HG02981 (cell line): ENCODE measurements at regions not wholly inside any gene's neighbourhood (a gene's known extent, or its start where the extent isn't known, plus 50 kb on each side); places are given as distances from the start of the nearest gene placed in this dataset.

ENCODE experiments used
- ATAC-seq: cut with Tn5 transposase; IDR thresholded peaks from one replicate; pipeline ENCODE4 v1.9.1; 2021; ENCODE audit warnings: mild to moderate bottlenecking, moderate library complexity; ENCODE audit not compliant: unreplicated experiment

DNA sequence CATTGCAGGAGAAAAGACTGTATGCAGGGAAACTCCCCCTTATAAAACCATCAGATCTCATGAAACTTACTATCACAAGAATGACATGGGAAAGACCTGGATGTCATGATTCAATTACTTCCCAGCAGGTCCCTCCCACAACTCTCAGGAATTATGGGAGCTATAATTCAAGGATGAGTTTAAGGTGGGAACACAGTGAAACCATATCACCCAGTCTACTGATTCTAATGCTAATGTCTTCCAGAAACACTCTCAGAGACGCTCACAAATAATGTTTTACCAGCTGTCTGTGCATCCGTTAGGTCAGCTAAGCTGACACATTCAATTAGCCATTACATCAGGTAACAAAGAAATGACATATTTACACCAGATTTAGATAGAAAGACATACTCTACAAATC lies 637.9 kb downstream of the NLGN4Y start:
- ATAC-seq = no peak

DNA sequence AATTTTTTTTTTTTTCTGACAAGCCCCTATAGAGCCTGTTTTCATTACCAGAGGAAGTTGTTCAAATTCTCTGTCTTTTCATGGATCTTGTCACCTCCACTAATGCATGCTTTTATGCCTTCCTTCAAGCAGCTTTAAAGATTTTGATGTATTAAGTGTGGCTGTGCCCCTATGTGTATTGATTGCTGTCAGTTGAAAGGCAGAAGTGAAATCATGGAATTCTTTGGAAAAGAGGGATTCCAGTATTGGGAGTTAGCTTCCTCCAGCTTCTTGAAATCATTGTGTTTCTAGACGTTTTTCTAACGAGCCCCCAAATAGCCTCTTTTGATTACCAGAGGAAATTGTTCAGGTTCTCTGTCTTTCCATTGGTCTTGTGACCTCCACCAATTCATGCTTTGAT lies 655.6 kb downstream of the NLGN4Y start:
- no peak for ATAC-seq

DNA sequence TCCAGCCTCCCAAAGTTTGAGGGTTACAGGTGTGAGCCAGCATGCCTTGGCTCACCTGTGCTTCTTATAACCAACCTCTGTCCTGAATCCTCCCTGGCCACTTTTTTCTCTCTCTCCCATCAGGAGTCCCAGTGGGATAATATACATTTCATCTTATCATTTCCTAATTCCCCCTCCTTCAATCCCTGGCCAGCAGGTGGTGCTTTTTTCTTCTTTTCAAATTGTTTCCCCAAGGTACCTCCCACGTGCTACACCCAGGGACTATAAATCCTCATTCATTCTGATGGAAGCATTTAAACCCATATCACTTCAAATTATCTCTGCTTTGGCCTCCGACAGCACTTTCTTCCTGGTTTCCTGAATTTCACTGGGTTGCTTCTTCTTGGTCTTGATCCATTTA lies 704.7 kb downstream of the NLGN4Y start:
- ATAC-seq = no peak

DNA sequence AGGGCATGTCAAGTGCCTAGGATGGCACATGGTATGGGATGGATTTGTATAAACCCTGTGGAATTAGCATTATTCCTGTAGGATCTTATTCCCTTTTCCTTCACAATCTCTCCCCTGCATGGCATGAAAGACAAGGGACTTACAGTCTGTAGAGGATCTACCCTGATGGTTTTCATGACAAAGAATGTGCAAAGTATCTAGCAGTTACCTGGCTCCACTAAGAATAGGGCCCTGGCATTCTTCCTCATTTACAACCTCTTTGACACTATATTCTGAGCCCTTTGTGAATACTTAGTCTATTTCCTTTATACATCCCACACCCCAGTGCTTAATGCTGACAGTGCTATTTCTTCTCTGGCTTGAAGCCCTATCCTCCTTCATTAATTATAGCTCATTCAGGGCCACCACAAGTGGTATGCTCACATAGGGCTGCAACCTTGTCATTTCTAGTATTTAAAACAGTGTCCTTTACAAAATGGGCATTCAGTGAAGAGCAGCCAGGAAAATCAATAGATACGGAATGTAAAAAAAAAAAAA lies 715.3 kb downstream of the NLGN4Y start:
- no peak for ATAC-seq

DNA sequence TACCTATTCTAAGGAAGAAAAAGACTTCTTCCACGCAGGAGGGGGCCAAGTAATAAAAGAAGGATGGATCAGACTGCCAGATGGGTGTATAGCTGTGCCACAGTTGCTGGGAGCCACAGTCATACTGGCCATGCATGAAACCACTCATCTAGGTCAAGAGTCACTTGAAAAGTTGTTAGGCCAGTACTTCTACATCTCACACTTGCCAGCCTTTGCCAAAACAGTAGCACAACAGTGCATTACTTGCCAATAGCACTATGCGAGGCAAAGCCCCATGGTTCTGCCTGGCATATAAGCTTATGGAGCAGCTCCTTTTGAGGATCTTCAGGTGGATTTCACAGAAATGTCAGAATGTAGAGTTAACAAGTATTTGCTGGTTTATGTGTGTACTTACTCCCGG lies 735.0 kb downstream of the NLGN4Y start:
- no peak for ATAC-seq

DNA sequence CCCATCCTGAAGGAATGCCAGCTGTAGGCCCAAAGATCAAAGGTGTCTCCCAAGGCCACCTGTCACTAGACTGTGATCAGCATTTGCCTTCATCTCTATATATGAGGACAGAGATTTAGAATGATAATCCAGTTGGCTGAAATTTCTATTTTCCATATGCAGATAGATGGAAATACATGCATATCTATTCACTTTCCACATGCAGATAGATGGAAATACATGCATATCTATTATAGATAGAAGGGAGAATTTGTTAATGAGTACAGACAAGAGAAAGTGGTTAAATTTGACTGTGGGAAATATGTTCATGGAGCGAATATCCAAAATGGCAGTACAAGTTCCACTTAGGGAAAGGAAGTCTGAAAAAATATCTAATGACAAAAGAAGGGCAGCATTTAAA lies 762.2 kb downstream of the NLGN4Y start:
- ATAC-seq = no peak

DNA sequence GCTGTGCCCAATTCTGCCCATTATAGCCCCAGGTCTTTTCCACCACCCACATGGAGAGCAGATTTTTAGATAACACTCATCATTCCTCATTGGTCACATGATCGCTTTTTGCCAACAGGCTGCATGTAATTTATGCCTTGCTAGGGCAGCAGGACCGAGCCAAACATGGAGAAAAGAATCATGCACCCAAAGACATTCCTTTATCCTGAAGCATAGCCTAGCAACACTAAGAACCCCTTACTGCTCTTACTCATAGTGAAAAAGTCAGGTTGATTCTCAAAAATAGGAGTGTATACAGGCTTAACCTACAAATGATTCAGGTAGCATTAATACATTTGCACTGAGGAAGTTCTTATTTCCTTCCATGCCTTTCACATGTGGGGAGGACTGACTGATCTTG lies 765.5 kb downstream of the NLGN4Y start:
- ATAC-seq = no peak

DNA sequence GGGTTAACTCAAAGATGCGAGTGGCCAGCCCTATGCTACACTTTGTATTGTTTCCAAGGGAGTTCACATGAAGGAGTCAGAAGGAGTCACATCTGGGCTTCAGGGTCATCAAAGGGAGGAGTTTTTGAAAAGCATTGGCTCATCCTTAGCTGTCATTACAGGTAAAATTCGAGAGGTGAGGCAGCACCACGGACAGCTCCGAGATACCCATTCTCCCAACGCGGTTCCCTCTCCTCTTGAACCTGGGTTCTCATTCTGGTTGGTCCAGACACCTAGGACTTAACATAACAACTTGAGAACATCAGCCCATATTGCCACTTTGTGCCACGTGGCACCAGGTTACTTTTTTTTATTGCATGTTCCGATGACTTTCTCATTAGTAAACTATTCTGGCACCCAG lies 768.6 kb downstream of the NLGN4Y start:
- ATAC-seq = no peak

DNA sequence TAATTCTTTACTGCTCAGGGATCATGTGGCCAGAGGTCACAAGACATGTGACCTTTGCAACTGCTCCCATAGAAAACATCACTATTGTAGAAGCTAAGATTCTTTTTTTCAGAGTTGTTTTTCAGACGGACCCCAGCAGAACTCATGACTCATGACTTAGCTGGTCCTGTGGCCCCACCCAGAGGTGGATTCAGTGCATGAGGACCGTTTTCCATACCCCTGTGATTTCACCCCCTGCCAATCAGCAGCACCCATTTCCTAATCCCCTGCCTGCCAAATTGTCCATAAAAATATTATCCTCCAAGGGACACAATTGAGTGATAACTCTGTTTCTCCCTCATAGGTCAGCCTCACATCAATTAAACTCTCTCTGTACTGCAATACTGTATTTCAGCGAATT lies 777.5 kb downstream of the NLGN4Y start:
- no peak for ATAC-seq

DNA sequence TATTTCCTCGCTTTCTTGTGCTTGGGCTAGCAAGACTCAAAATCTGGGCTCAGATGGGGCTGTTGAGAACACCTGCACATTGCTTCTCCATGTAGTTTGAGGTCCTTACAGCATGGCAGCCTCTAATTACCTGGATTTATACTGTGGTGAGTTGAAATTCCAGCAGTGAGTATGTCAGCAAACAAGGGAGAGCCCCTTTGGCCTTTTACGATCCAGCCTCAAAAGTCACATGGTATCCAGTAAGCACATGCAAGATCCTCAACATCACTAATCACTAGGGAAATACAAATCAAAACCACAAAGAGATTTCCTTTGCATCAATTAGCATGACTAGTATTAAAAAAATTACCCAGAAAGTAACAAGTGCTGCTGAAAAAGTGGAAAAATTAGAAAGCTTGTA lies 787.8 kb downstream of the NLGN4Y start:
- no peak for ATAC-seq

DNA sequence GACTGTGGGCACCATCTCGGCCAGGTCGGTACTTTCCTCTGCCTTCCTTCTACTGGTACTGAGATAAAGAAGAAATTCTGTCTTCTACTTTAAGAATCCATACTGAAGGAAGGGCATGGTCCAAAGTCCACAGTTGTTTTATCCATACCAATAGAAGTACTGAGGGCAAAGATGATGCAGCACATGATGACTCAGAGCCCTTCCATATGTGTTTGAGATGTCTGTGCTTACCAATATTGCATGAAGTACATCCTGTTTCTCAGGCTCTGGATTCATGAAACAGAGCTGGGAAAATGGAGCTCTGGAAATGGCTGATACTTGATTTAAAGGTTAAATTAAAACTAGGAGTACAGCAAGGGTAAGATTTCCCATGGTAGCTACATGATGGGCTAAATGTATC lies 799.9 kb downstream of the NLGN4Y start:
- no peak for ATAC-seq

DNA sequence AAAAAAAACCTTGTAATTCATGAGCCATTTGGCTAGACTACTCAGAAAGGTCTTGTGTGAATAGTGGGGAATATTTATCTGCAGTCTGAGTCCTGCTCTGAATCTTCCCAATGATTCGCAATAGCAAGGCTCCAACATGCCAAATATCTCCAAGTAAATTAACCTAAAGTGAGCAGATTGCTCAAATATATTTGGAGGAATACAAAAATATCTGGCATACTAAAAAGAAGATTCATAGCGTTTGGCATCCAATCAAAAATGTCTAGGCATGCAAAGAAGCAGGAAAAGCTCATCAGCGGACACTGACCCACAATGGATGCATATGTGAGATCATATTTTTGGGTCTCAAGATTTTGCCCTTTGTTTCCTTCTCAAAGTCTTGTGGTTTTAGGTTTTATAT lies 800.9 kb downstream of the NLGN4Y start:
- no peak for ATAC-seq

DNA sequence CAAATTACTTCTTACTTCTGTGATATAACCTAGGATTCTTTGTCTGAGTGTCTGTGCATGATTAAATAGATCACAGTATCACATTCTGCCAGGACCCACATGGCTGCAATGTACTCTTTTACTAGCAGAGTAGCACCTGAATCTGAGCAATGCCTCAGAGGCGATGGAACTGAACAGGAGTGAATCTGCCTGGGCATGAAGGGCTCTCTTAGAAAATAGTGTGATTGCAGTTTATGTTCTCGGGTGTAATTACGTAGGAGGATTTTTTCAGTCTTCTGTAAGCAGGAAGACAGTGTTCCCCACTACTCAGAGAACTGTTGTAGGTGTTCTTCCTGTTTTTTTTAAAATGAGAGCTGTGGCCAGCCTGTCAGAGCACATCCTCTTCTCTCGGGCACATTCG lies 802.3 kb downstream of the NLGN4Y start:
- ATAC-seq = no peak

DNA sequence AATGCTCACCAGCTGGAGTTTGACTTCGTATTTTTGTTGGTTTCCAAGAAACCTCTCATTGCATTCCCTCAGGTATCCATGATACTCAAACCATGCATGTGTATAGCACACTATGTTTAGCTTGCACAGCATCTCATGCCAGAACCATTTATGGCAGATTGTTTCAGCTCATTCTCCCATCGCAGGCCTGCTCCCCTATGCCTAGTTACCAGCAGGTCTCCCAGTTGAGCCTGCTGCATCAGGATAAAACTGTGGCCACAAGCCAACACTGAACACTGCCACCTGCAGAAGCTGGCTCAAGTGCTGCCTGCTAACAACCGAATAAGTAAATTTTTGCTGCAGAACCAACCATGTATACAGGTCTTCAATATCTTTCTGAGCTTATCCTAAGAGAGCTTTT lies 804.5 kb downstream of the NLGN4Y start:
- ATAC-seq = no peak

DNA sequence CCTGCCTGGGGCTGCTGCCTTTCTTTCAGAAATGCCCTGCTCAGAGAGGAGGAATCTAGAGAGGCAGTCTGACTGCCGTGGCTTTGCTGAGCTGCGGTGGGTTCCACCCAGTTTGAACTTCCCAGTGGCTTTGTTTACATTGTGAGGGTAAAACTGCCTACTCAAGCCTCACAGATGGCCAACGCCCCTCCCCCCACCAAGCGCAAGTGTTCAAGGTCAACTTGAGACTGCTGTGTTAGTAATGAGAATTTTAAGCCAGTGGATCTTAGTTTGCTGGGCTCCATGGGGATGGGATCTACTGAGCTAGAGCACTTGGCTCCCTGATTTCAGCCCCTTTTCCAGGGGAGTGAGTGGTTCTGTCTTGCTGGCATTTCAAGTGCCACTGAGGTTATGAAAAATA lies 819.2 kb downstream of the NLGN4Y start:
- ATAC-seq = no peak

DNA sequence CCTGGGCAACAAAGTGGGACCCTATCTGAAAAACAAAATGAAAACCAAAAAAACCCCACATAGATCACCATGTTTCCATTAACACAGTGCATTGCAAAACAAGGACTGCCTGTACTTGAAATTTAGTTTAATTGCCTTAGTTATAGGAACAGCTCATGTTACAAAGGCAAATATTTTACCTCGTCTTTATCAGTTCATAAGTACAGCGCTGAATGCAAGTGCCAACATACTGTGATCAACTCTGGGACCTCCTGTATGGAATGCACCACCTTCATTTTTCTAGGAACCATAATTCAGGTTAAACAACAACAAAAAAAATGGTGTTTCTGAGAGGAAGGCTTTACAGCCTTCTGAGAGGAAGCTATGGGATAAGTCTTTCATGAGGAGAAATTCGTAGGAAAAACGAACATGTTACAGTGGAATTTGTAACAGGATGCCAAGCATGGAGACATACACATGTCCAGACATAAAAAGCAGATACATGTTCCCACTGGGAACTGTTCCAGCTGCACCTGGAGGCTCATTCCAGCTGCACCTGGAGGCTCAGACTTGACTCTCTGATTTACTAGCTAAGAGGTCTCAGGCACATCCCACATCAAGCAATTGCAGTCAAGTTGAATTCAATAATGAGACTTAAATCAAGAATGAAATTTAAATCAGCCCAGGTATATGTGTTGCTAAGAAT lies 821.3 kb downstream of the NLGN4Y start:
- ATAC-seq = no peak

DNA sequence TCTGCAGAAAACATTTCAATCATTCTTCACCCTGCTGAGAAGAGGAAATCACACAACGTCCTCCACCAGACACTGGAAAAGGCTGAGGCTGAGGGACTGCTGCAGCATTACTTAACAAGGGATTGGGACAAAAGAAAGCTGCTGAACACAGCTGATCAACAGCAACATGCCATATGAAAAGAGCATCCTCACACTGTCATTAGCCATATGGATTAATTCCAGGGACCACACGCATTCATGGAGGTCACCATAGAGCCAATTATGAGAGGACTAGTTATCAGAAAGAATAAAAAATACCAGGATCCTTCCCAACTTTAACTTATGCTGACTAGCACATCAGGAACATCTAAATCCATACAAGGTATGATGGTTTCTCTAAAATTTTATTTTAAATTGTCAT lies 825.0 kb downstream of the NLGN4Y start:
- no peak for ATAC-seq

DNA sequence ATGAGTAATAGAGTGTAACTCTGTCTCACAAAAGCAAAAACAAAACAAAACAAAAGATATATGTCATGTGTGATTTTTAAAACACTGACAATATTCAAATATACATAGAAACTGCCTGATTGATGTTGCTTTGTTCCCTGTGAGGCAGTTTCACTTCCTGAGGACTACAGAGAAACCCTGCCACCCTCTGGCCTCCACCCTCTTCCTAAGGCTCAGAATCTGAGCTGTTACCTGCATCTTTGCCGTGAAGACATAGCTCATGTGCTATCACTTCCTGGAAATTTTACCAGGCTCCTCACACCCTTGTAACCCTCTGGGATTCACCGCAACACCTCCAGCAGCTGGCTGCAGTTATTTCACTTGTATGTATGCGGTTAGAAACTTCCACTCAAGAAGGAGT lies 831.0 kb downstream of the NLGN4Y start:
- no peak for ATAC-seq

DNA sequence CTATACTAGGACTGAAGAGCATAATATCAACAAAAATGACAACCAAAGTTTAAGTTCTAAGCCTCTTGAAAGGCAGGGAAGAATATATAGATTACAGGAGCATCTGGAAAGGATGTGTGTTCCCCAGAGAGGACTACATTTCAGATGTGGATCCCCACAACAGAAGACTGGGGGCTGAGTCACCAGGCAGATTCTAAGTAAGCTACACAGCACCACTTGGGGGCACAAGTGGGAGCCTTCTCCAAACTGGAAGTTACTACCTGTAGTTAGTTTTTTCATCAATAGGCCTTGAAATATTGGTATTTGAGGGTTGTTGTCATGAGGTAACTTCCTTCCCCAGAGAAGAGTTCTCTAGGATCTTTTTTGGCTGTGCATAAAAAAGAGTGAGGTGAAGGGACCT lies 836.1 kb downstream of the NLGN4Y start:
- no peak for ATAC-seq

DNA sequence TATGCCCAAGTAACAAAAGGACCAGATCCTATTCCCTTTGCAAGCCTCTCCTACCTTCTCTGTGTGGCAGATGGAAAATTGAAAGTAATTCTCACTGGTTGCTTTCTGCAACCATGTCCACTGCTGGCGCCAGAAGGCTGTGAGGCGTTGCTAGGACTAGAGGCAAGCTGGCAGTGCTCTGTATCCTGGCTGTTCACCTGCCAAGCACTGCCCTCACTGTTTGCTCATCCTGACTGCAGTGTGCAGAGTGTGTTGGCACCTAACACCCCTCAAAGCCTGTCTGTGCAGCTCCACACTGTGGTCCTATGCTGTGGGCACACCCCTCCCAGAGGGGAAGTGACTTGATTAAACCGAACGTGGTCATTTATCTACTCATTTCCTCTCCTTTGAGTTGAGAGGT lies 840.7 kb downstream of the NLGN4Y start:
- ATAC-seq = no peak

DNA sequence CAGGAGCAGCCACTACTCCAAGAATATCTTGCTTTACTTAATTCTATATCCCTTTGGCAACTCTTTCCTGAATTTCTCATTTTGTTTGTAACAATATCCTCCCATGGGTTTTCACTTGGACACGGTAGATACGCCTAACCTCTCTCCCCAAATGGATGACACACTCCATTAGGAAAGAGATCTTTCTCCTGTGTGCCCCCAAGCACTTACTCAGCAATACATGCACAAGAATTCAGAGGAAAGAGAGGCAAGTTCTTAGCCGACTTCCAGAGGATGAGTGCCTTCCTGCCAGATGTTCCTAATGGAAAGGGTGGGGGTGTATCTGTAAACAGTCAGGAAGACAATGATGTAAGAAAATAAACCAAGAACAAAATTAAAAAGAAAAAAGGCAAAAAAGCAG lies 844.5 kb downstream of the NLGN4Y start:
- ATAC-seq = no peak

DNA sequence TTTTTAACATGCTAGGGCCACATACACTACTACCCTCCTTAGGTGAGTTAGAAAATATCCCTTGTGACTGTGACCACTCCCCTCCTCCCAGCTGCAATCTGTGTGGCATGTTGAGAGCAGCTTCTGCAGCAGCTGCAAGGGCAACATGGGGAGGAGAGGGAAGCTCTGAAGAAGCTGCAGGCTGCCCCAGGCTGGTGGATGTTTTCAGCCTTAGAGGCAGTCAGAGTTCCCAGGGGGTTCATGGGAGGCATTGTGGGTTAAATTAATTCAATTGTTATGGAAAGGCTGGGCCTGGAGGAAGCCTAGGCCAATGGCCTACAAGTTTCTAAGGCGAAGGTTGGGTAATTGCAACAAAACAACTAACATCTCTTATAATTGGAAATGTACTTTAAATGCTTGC lies 860.8 kb downstream of the NLGN4Y start:
- ATAC-seq = no peak

DNA sequence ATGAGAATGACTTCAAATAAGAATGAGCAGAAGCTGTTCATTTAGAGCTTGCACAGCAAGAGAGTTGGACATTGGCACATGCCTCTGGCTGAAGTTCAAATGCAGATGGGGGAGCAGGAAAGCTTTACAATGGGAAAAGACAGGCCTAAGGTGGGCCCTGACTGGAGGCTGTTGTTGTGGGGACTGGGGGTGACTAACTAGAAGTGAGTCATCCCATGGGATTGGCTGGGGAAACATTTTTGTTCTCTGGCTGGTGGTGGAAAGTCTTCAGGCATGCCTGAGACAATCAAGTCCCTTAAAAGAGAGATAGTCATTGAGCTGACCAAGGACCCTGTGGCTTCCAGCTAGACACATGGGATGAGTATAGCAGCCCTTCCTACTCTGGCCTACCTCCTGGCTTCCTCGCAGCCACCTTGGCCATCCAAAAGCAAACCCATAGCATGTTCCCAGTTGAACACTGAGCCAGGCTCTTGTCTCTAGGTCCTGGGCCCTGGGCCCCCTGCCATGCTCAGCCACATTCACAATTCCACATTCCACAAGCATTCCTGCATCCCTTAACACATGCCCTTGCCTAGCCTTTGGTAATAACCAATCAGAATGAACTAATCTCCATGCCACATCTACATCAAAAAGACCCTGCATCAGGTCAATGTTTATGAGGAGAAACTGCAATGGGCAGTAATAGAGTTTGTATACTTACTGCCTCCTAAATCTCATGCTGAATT lies 873.4 kb downstream of the NLGN4Y start:
- ATAC-seq = no peak
